ENCODE measurements at regions not wholly inside any gene's neighbourhood (a gene's known extent, or its start where the extent isn't known, plus 50 kb on each side); places are given as distances from the start of the nearest gene placed in this dataset.

DNA sequence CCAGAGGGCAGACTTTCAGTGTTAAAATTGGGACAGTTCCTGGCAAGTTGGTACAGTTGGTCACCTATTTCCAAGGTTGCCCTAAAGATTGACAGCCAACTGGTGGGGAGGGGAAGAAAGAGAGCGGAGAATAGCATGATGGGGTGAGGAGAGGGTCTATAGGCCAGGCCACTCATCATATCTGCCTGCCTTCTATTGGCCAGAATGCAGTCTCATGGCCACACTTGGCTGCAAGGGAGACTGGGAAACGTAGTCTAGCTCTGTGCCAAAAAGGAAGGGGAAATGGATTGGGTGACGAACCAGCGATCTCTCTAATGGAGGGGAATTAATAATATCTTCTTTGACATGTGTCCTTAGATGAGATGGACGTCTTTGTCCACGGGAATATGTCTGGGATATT is 197.4 kb upstream of the ATP6AP2 start:
- no peak for TF ChIP-seq CTCF (IDR thresholded peaks at IDR 0.05; ENCODE audit: insufficient read depth, low read length, missing control alignments)
- POLR2A ChIA-PET: no interaction called here

GRCh38 chrX:40380655-40381488 is 199.9 kb upstream of the ATP6AP2 start:
- H3K4me3 ChIP-seq (ENCODE audit: low read depth, low read length): no peak overlapping the region
- CTCF ChIA-PET: no interaction called here
- no peak for DNase-seq (ENCODE audit: low read depth, low spot score)
- no peak for TF ChIP-seq CTCF (IDR thresholded peaks at IDR 0.05; ENCODE audit: insufficient read depth, low read length, missing control alignments)
- POLR2A ChIA-PET: no interaction called here

More for the DNA sequence above, 197.4 kb upstream of the ATP6AP2 start:
- no peak overlapping the region for H3K4me3 ChIP-seq (ENCODE audit: low read depth, low read length)
- no peak for DNase-seq (ENCODE audit: low read depth, low spot score)
- CTCF ChIA-PET: no interaction called here

- ChIA-PET POLR2A (no interaction called here), CTCF (no interaction called here)
- DNase-seq (ENCODE audit: low read depth, low spot score): no peak
- no peak for TF ChIP-seq CTCF (IDR thresholded peaks at IDR 0.05; ENCODE audit: insufficient read depth, low read length, missing control alignments)
- no peak overlapping the region for H3K4me3 ChIP-seq (ENCODE audit: low read depth, low read length)
Measured at GRCh38 chrX:40377684-40378083, 203.1 kb upstream of the ATP6AP2 start.

DNA sequence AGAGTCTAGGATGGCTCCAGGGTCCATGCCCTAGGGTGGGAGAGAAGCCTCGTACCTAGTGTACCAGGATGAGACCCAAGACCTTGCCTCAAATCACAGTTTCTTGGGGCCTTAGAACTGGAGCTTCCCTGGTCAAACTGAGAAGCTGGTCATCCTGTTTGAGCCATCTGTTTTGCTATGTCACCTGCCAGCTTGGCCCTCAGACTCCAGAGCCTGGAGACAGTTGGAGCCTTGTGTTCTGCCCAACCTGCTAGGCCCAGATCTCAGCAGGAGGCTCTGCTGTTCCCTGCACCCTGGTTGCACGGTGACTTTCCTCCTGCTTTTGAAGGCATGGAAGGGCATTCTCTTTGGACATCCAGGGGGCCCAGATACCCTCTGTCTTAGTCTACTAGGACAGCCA is 206.3 kb upstream of the ATP6AP2 start:
- no peak for TF ChIP-seq CTCF (IDR thresholded peaks at IDR 0.05; ENCODE audit: insufficient read depth, low read length, missing control alignments)
- H3K4me3 ChIP-seq (ENCODE audit: low read depth, low read length): no peak overlapping the region
- ChIA-PET POLR2A (no interaction called here), CTCF (no interaction called here)
- no peak for DNase-seq (ENCODE audit: low read depth, low spot score)

DNA sequence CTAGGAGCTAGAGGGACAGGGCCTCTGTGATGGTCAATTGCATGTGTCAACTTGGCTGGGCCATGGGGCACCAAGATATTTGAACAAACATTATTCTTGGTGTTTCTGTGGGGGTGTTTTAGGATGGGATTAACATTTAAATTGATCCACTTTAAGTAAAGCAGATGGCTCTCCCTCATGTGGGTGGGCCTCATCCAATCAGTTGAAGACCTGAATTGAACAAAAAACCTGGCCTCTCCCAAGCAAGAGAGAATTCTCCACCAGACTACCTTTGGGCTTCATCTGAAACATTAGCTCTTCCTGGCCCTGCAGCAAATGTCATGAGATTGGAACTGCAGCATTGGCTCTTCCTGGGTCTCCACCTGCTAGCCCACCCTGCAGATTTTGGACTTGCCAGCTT is 207.1 kb upstream of the ATP6AP2 start:
- POLR2A ChIA-PET: no interaction called here
- DNase-seq (ENCODE audit: low read depth, low spot score): no peak
- CTCF ChIA-PET: no interaction called here
- no peak overlapping the region for H3K4me3 ChIP-seq (ENCODE audit: low read depth, low read length)
- TF ChIP-seq CTCF (IDR thresholded peaks at IDR 0.05; ENCODE audit: insufficient read depth, low read length, missing control alignments): no peak

GRCh38 chrX:40373025-40373424 is 207.7 kb upstream of the ATP6AP2 start:
- ChIA-PET CTCF (no interaction called here), POLR2A (no interaction called here)
- H3K4me3 ChIP-seq (ENCODE audit: low read depth, low read length): no peak overlapping the region
- no peak for DNase-seq (ENCODE audit: low read depth, low spot score)
- no peak for TF ChIP-seq CTCF (IDR thresholded peaks at IDR 0.05; ENCODE audit: insufficient read depth, low read length, missing control alignments)
